SK-N-SH (cell line): ENCODE measurements at regions not wholly inside any gene's neighbourhood (a gene's known extent, or its start where the extent isn't known, plus 50 kb on each side); places are given as distances from the start of the nearest gene placed in this dataset.

Experiments used
- CTCF ChIA-PET: fragments of 300-600, 350-600 bp; formaldehyde crosslinking; extraction: SDS; loops from one replicate; lab custom pipeline; 2021; lab: Yijun Ruan, JAX
- POLR2A ChIA-PET: fragments of 350-600 bp; sonication (Branson Sonifier 250); formaldehyde crosslinking; extraction: SDS; loops from one replicate; lab custom pipeline; 2020; ENCODE audit warnings: antibody characterized with exemption, inconsistent platforms; lab: Yijun Ruan, JAX
- DNase-seq: peaks from one replicate; pipeline ENCODE4 v3.0.0; 2012
- H2AFZ ChIP-seq: fragments of 200-600 bp; sonication (generic); 2 replicates; pipeline ENCODE4 v1.8.1; 2016; ENCODE audit warnings: antibody characterized with exemption, mild to moderate bottlenecking, low read depth
- H3F3A ChIP-seq: fragments of 200-600 bp; sonication (generic); replicated peaks from 2 replicates; pipeline ENCODE3; 2016; ENCODE audit warnings: antibody characterized with exemption, mild to moderate bottlenecking; ENCODE audit not compliant: insufficient read depth
- H3K27ac ChIP-seq, 2 experiments: fragments of 200-500 bp in 1 of 2; fragments of 200-600 bp in 1 of 2; sonication (Bioruptor generic) in 1 of 2; sonication (generic), shearing (Covaris generic) in 1 of 2; 2 replicates each; pipeline versions ENCODE4 v1.5.1 to v1.6.1; 2014 to 2016; ENCODE audit warnings: low read depth in 2 of 2, inconsistent platforms in 1 of 2, low read length in 1 of 2, mild to moderate bottlenecking in 1 of 2, mixed read lengths in 1 of 2
- H3K27me3 ChIP-seq: fragments of 200-600 bp; sonication (generic), shearing (Covaris generic); 2 replicates; pipeline ENCODE4 v1.6.1; 2016; ENCODE audit warnings: mixed run types; ENCODE audit not compliant: insufficient read depth
- H3K36me3 ChIP-seq, 2 experiments: fragments of 200-500 bp in 1 of 2; fragments of 200-600 bp in 1 of 2; sonication (Bioruptor generic) in 1 of 2; sonication (generic) in 1 of 2; replicated peaks in 1 of 2; 2 replicates each; pipeline versions ENCODE3 to v1.5.1; 2014 to 2016; ENCODE audit warnings: low read length in 1 of 2, mild to moderate bottlenecking in 1 of 2; ENCODE audit not compliant: insufficient read depth in 2 of 2, control insufficient read depth in 1 of 2
- H3K4me1 ChIP-seq, 2 experiments: fragments of 200-500 bp in 1 of 2; fragments of 200-600 bp in 1 of 2; sonication (Bioruptor generic) in 1 of 2; sonication (generic), shearing (Covaris generic) in 1 of 2; 2 replicates each; pipeline versions ENCODE4 v1.5.1 to v1.6.1; 2014 to 2016; ENCODE audit warnings: low read depth in 1 of 2, low read length in 1 of 2, mixed run types in 1 of 2; ENCODE audit not compliant: insufficient read depth in 2 of 2, control insufficient read depth in 1 of 2
- H3K4me2 ChIP-seq: fragments of 200-600 bp; sonication (generic), shearing (Covaris generic); 2 replicates; pipeline ENCODE4 v1.6.1; 2017; ENCODE audit warnings: mixed run types
- H3K4me3 ChIP-seq, 2 experiments: fragments of 200-500 bp in 1 of 2; fragments of 200-600 bp in 1 of 2; sonication (Bioruptor generic) in 1 of 2; sonication (generic), shearing (Covaris generic) in 1 of 2; 2 replicates each; pipeline versions ENCODE4 v1.5.1 to v1.8.1; 2014 to 2016; ENCODE audit warnings: low read depth in 2 of 2, inconsistent platforms in 1 of 2, low read length in 1 of 2, mild to moderate bottlenecking in 1 of 2, mixed read lengths in 1 of 2, moderate library complexity in 1 of 2
- H3K79me2 ChIP-seq: fragments of 200-600 bp; sonication (generic); 2 replicates; pipeline ENCODE4 v1.8.1; 2017; ENCODE audit warnings: mild to moderate bottlenecking; ENCODE audit not compliant: insufficient read depth
- H3K9ac ChIP-seq: fragments of 200-600 bp; sonication (generic); 2 replicates; pipeline ENCODE4 v1.6.1; 2017; ENCODE audit warnings: mixed run types
- H3K9me2 ChIP-seq: fragments of 200-600 bp; sonication (generic); 2 replicates; pipeline ENCODE4 v1.6.1; 2017; ENCODE audit warnings: mixed run types
- H3K9me3 ChIP-seq: fragments of 200-600 bp; sonication (generic); 2 replicates; pipeline ENCODE4 v1.6.1; 2017; ENCODE audit warnings: mixed run types, mild to moderate bottlenecking, moderate library complexity
- H4K20me1 ChIP-seq: fragments of 200-600 bp; sonication (generic); 2 replicates; pipeline ENCODE4 v1.6.1; 2017; ENCODE audit warnings: mild to moderate bottlenecking, mixed run types; ENCODE audit not compliant: insufficient read depth
- ELF1 ChIP-seq: IDR thresholded peaks from 2 replicates; pipeline ENCODE4 v1.4.0; 2012
- FOSL2 ChIP-seq: IDR thresholded peaks from 2 replicates; pipeline ENCODE4 v1.4.0; 2012; ENCODE audit warnings: low read depth, mild to moderate bottlenecking, moderate library complexity, borderline replicate concordance
- FOXM1 ChIP-seq: IDR thresholded peaks from 2 replicates; pipeline ENCODE4 v1.4.0; 2012; ENCODE audit warnings: low read depth, mild to moderate bottlenecking
- MXI1 ChIP-seq: IDR thresholded peaks from 2 replicates; pipeline ENCODE4 v1.6.1; 2012; ENCODE audit warnings: mild to moderate bottlenecking, low read depth, low read length, improper control_type of control experiment
- NRF1 ChIP-seq: IDR thresholded peaks from 2 replicates; pipeline ENCODE4 v1.6.1; 2012; ENCODE audit warnings: low read depth, mild to moderate bottlenecking, low read length
- RFX5 ChIP-seq: IDR thresholded peaks from 2 replicates; pipeline ENCODE4 v1.6.1; 2012; ENCODE audit warnings: mild to moderate bottlenecking, improper control_type of control experiment, low read length
- SIN3A ChIP-seq: IDR thresholded peaks from 2 replicates; pipeline ENCODE4 v1.6.1; 2012; ENCODE audit warnings: low read depth, mild to moderate bottlenecking, low read length, moderate library complexity, borderline replicate concordance
- TAF1 ChIP-seq: IDR thresholded peaks from 2 replicates; pipeline ENCODE4 v1.6.1; 2012; ENCODE audit warnings: low read depth, mild to moderate bottlenecking, low read length, moderate library complexity, borderline replicate concordance
- WGBS: methylation state at CpG from one replicate; pipeline ENCODE4 v1.1.6; 2017; ENCODE audit warnings: low lambda C conversion rate; 5-methylcytosine and 5-hydroxymethylcytosine counted together
- TF ChIP-seq, protein P1 (sequence below): IDR thresholded peaks from 2 replicates; pipeline ENCODE4 v1.6.1; 2012; ENCODE audit warnings: mild to moderate bottlenecking, low read depth, low read length, moderate library complexity
- TF ChIP-seq, protein P2 (sequence below): fragments of 150-350 bp; IDR thresholded peaks from 2 replicates; pipeline ENCODE4 v1.6.1; 2017; ENCODE audit warnings: antibody characterized with exemption, low read length, low read depth, borderline replicate concordance
- TF ChIP-seq, protein P3 (sequence below): IDR thresholded peaks from 2 replicates; pipeline ENCODE4 v1.4.0; 2012; ENCODE audit warnings: low read depth, borderline replicate concordance

DNA sequence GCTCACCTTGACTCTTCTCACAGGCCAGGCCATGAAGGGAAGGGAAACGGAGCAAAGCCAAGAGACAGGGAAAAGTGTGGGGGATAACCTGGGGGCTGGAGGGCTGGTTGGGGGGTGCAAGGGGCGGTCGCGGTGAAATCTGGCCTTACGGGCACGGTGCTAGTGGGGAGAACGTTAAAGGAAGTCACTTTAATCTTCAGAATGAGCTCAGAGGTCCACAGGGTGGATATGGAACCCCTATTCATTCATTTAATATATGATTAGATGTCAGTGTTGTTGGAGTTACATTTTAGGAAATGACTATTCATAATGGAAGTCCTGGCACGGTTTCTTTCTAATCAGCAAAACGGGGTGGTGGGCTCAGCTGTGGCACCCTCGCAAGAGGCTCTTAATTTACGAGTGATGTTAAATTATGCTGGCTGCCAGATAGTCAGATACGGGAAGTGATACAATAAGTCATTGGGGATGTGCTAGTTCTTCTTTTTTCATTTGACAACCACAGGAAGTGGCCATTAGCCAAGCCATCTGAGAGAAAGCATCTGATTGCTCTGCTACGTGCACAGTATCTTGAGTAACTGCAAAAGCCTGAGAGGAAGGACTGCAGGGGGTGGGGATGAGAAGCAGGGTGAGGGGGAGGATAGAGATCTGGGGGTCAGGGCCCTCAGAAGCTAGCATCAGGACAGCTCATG, 253.0 kb downstream of the QKI start:
- H3K27me3 ChIP-seq = no peaks in the 10 kb centered on the region
- no peak overlapping the region for H2AFZ ChIP-seq
- no peaks in the 10 kb centered on the region for H3K36me3 ChIP-seq
- POLR2A ChIA-PET = interaction anchor here (0.7 kb wide), 1 partner anchor 22 kb away, joined by 5 read pairs; no protein-coding TSS in a partner anchor
- no peak for DNase-seq
- no peak overlapping the region for H3K4me3 ChIP-seq
- CTCF ChIA-PET = interaction anchor here (1.1 kb wide), 1 partner anchor 17 kb away, joined by 4 read pairs; no protein-coding TSS in a partner anchor
- H3K4me2 ChIP-seq = no peak overlapping the region
- no peak overlapping the region for H3K27ac ChIP-seq
- no peaks in the 10 kb centered on the region for H3K9me3 ChIP-seq
- H3K79me2 ChIP-seq = no peaks in the 10 kb centered on the region
- no peaks in the 10 kb centered on the region for H4K20me1 ChIP-seq
- H3K9ac ChIP-seq = no peak overlapping the region
- TF ChIP-seq RFX5 = no peak
- no peak for TF ChIP-seq TAF1
- TF ChIP-seq FOXM1 = no peak
- TF ChIP-seq MXI1 = no peak
- TF ChIP-seq SIN3A = no peak
- no peak for TF ChIP-seq NRF1
- TF ChIP-seq, protein P1, sequence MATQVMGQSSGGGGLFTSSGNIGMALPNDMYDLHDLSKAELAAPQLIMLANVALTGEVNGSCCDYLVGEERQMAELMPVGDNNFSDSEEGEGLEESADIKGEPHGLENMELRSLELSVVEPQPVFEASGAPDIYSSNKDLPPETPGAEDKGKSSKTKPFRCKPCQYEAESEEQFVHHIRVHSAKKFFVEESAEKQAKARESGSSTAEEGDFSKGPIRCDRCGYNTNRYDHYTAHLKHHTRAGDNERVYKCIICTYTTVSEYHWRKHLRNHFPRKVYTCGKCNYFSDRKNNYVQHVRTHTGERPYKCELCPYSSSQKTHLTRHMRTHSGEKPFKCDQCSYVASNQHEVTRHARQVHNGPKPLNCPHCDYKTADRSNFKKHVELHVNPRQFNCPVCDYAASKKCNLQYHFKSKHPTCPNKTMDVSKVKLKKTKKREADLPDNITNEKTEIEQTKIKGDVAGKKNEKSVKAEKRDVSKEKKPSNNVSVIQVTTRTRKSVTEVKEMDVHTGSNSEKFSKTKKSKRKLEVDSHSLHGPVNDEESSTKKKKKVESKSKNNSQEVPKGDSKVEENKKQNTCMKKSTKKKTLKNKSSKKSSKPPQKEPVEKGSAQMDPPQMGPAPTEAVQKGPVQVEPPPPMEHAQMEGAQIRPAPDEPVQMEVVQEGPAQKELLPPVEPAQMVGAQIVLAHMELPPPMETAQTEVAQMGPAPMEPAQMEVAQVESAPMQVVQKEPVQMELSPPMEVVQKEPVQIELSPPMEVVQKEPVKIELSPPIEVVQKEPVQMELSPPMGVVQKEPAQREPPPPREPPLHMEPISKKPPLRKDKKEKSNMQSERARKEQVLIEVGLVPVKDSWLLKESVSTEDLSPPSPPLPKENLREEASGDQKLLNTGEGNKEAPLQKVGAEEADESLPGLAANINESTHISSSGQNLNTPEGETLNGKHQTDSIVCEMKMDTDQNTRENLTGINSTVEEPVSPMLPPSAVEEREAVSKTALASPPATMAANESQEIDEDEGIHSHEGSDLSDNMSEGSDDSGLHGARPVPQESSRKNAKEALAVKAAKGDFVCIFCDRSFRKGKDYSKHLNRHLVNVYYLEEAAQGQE = no peak
- TF ChIP-seq, protein P2, sequence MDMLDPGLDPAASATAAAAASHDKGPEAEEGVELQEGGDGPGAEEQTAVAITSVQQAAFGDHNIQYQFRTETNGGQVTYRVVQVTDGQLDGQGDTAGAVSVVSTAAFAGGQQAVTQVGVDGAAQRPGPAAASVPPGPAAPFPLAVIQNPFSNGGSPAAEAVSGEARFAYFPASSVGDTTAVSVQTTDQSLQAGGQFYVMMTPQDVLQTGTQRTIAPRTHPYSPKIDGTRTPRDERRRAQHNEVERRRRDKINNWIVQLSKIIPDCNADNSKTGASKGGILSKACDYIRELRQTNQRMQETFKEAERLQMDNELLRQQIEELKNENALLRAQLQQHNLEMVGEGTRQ = no peak
- no peak for TF ChIP-seq ELF1
- no peak for TF ChIP-seq FOSL2
- TF ChIP-seq, protein P3, sequence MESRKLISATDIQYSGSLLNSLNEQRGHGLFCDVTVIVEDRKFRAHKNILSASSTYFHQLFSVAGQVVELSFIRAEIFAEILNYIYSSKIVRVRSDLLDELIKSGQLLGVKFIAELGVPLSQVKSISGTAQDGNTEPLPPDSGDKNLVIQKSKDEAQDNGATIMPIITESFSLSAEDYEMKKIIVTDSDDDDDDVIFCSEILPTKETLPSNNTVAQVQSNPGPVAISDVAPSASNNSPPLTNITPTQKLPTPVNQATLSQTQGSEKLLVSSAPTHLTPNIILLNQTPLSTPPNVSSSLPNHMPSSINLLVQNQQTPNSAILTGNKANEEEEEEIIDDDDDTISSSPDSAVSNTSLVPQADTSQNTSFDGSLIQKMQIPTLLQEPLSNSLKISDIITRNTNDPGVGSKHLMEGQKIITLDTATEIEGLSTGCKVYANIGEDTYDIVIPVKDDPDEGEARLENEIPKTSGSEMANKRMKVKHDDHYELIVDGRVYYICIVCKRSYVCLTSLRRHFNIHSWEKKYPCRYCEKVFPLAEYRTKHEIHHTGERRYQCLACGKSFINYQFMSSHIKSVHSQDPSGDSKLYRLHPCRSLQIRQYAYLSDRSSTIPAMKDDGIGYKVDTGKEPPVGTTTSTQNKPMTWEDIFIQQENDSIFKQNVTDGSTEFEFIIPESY = no peak
- 47% methylated on average over 13 of the region's 13 CpGs for WGBS
- peaks cover 0 to 12% of the 10 kb centered on the region in 2 experiments; a peak in 3 of 4 replicates for H3K4me1 ChIP-seq
- no peaks in the 10 kb centered on the region for H3K9me2 ChIP-seq
- H3F3A ChIP-seq = no peaks in the 10 kb centered on the region
